Jurkat, Clone E6-1 (cell line): ENCODE measurements at regions not wholly inside any gene's neighbourhood (a gene's known extent, or its start where the extent isn't known, plus 50 kb on each side); places are given as distances from the start of the nearest gene placed in this dataset.
"Not testable (repeated sequence)": the region's sequence is repeated elsewhere in the genome, so short reads cannot be mapped to it uniquely, and the experiment has no call there.

Experiments
- DNase-seq: peaks from one replicate; pipeline ENCODE4 v3.0.0-alpha.2; 2011; ENCODE audit warnings: low read depth, low spot score
- H3K4me3 ChIP-seq: 2 replicates; pipeline ENCODE4 v1.5.1; 2011; ENCODE audit warnings: mild to moderate bottlenecking, low read length, control low read depth, moderate library complexity

DNA sequence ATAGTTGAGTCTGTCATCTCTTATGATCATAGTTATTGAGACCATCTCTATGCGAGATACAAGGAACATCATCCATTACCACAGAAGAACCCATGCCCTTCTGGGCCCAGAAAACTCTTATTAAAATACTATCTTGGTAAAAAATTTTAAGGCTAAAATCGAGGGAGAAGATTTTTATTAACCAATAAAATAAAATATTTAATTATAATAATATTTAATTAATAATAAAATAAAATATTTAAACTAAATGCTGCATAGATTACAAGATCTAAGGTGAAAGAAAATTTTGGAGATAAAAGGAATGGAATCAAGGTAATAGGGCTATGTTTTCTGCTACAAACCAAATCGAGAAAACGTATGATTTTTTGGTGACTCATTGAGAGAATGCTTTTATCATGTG lies 540.2 kb downstream of the KCNH5 start:
- H3K4me3 ChIP-seq = no peak overlapping the region
- DNase-seq = no peak

DNA sequence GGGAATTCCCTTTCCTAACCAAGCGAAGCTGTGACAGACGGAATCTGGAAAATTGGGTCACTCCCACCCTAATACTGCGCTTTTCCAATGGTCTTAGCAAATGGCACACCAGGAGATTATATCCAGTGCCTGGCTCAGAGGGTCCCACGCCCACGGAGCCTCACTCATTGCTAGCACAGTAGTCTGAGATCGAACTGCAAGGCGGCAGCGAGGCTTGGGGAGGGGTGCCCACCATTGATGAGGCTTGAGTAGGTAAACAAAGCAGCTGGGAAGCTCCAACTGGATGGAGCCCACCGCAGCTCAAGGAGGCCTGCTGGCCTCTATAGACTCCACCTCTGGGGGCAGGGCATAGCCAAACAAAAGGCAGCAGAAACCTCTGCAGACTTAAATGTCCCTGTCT lies 523.9 kb downstream of the KCNH5 start:
- not testable (repeated sequence) for DNase-seq, H3K4me3 ChIP-seq

DNA sequence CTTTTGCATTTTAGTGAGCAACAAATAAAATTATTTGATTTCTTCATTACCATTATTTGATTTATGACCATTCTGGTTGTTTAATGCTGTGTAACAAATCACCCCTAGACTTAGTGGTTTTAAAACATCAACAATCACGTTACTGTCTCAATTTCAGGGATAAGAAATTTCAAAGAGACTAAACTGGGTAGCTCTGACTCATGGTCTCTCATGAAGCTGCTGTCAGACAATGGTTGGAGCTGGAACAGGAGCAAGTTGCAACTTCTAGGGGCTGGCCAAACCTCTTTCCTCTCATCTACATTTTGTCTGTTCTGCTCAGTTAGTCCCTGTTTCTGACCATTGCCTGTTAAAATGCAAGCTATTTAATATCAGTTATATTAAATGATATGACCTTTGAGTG lies 517.0 kb downstream of the KCNH5 start:
- DNase-seq = no peak

DNA sequence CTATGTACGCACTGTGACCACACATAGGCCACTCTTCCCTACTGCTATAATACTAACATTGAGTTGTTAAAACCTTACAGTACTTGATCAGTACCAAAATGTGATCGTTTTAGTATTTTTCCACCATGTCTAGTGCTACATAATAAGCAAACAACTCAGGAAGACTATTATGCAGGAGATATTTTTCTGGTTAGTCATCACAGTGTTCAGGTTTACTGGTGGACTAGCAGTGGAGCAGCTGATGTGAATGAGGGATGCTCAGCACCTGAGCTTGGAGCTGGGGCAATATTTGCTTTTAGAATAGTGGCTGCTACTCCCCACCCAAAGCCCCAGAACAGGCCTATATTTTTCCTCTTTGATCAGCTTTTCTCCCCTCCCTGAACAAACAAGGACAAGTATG lies 513.1 kb downstream of the KCNH5 start:
- DNase-seq = no peak
- no peak overlapping the region for H3K4me3 ChIP-seq

More for the DNA sequence above, 517.0 kb downstream of the KCNH5 start:
- no peak overlapping the region for H3K4me3 ChIP-seq

DNA sequence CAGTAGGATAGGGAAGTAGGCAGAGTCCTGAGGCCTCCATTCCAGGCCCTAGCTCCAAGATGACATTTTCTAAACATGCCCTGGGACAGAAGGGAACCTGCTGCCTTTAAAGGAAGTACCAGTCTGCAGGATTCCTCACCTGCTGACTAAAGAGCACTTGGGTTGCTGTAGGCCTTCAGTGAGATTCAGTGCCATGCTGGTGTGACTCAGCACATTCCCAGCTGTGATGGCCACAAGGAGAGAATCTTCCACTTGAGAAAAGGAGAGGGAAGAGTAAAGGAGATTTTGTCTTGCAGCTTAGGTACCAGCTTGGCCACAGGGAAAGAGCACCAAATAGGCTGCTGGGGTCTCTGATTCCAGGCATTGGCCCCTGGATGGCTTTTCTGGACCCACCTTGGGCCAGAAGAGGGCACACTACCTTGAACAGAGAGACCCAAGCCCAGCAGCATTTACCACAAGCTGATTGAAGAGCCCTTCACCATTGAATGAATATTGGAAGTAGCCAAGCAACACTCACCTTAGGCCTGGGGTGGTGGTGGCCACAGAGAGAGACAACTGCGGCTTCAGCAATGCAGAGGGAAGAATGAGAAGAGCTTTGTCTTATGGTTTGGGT lies 498.3 kb downstream of the KCNH5 start:
- DNase-seq = no peak
- H3K4me3 ChIP-seq = no peak overlapping the region

DNA sequence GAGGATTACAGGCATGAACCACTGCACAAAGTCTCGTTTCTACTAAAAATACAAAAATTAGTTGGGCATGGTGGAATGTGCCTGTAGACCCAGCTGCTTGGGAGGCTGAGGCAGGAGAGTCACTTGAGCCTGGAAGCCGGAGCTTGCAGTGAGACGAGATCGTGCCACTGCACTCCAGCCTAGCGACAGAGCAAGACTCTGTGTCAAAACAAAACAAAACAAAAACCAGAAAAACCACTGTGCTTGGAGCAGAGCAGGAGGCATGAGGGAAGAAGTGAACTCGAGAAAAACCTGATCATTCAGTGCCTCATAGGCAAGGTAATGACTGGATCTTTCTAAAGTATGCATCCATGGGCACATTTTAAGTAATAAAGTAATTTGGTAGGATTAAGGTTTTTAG lies 487.8 kb downstream of the KCNH5 start:
- no peak overlapping the region for H3K4me3 ChIP-seq
- no peak for DNase-seq

DNA sequence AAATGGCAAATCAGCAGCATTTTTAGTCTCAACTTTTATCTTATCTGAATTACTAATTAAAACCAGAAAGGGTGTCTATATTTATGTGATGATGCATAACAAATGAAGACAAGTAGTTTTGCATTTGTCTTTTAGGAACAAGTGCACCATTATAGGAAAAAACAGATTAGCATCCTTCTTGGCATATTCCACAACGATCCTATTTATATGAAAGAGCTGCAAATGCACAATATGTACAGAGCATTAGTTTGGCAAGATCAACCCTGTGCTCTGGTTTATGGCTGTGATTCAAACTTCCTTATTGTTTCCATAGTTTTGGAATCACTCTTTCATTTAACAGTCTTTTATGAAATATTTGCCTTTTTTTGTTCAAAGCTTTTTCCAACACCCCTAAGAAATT lies 486.8 kb downstream of the KCNH5 start:
- no peak for DNase-seq
- no peak overlapping the region for H3K4me3 ChIP-seq

DNA sequence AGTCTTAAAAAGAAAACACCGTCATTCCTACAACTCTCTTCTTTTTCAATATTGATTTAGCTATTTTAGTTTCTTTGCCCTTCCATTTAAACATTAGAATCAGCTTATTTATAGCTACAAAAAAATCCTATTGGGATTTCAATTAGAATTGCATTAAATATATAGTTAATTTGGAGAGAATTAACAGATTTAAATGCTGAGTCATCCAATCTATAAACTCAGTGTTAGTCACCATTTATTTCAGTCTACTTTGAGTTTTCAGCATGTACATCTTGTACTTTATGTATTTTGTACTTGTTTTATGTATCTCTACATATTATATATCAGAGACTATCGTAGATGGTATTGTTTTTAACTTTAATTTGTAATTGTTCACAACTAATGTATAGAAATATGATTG lies 460.0 kb downstream of the KCNH5 start:
- no peak overlapping the region for H3K4me3 ChIP-seq
- no peak for DNase-seq

DNA sequence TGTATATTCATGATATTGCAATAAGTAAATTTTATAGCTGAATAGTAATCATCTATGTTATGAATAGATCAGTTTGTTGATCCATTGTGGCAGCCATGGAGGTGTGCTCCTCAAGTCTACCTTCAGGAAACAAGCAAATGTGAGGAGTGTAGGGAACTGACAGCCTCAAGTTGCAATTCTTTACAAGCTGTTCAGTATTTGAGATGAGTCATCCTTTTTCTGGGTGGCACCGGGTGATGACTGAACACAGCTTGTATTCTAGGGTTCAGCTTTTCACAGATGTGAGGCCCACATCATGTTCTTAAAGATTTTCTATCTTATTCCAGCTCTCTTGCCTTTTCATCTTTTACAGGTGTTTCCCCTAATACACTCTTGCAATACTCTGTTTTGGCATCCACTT lies 452.4 kb downstream of the KCNH5 start:
- DNase-seq = no peak
- H3K4me3 ChIP-seq = no peak overlapping the region

DNA sequence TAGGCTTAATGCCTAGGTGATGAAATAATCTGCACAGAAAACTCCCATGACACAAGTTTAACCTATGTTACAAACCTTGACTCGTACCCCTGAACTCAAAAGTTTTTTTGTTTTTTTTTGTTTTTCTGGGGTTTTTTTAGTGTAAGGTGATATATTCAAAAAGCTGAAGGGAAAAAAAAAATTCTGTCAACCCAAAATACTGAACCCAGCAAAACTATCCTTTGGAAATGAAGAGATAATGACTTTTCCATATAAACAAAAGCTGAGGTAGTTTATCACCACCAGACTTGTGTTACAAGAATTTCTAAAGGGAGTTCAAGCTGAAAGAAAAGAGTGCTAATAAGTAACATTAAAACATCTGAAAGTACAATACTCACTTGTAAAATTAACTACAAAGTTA lies 448.1 kb downstream of the KCNH5 start:
- H3K4me3 ChIP-seq = no peak overlapping the region

DNA sequence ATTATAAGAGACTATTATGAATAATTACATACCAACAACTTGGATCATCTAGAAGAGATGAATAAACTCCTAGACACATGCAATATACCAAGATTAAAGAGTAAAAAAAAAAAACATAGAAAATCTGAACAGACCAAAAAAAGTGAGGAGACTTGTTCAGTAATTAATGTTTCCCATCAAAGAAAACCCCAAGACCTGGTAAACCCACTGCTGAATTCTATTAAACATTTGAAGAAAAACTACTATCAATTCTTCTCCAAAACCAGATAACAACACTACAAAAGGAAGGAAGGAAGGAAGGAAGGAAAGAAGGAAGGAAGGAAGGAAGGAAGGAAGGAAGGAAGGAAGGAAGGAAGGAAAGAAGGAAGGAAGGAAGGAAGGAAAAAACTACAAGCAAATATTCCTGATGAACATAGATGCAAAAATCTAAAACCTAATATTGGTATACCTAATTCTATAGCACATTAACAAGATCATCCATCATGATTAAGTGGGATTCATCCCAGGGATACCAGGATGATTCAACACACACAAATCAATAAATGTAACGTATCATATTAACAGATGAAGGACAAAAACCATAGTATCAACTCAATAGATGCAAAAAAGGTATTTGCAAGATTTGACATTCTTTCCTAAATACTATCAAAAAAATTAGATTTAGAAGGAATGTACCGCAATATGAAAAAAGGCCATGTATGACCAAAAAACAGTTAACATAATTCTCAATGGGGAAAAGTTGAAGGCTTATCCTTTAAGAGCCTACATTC lies 445.5 kb downstream of the KCNH5 start:
- H3K4me3 ChIP-seq = no peak overlapping the region
- DNase-seq = no peak

More for the DNA sequence above, 448.1 kb downstream of the KCNH5 start:
- DNase-seq = no peak

DNA sequence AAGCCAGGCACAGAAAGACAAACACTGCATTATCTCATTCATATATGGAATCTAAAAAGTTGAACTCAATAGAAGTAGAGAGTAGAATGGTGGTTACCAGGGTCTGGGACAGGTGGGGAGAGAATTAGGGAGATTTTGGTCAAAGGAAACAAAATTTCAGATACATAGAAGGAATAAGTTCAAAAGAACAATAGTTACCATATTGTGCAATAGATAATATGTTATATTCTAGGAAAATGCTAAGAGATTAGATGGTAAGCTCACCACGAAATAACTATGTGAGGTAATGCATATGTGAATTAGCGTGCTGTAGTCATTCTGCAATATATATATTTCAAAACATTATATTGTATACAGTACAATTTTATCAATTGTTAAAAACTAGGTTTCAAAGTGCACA lies 442.5 kb downstream of the KCNH5 start:
- H3K4me3 ChIP-seq = no peak overlapping the region
- DNase-seq = no peak

DNA sequence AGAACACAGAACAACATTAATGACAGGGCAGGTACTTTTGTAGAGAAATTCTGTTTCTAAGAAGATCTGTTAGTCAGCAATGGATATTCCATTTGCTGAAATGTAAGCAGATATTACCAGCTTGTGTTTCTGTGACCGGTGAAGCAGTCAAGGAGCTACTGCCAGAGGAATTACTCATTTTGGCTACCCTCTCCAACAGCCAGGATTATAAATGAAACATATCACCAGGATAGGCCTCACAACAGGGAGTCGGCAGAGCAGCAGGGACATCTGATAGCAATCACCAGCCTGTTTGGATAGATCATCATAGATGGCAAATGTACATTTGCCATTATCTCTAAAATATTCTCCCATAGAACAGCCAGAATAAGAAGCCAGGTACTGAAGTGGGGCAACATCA lies 440.7 kb downstream of the KCNH5 start:
- no peak for DNase-seq

DNA sequence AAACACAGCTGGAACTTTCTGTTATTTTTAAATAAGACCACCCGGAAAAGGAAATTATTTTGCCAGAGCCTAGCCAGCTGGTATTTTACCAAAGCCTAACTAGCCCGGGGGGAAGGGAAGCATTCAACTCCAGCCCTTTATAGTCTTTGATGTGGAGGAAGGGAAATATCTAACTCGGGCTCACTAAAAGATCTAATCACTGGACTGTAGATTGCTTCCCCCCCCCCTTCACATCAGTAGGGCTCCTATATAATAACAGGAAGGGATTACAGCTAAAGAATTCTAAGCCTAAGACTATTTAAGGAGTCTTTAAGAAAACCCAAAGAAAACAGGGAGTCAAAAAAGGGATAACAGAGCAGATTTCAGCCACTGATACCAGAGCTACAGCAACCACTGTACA lies 431.1 kb downstream of the KCNH5 start:
- no peak for DNase-seq
- no peak overlapping the region for H3K4me3 ChIP-seq

More for the DNA sequence above, 440.7 kb downstream of the KCNH5 start:
- no peak overlapping the region for H3K4me3 ChIP-seq

DNA sequence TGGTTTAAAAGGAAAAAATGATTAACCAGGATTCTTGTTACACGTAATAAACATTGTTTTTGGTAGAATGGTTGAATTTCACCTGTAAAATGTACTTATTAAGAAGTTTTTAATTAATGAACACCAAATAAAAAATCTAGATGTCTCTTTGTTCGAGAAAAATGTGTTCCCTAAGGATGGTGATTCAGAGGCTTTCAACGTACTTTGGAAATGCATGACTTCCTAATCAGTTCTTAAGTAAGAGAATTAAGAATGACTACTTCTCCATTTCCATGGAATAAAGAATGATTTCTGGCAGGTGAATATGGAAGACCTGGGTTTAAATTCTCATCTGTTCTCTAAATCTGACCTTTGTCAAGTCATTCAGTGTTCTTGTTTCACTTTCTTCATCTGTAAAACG lies 428.6 kb downstream of the KCNH5 start:
- no peak overlapping the region for H3K4me3 ChIP-seq

DNA sequence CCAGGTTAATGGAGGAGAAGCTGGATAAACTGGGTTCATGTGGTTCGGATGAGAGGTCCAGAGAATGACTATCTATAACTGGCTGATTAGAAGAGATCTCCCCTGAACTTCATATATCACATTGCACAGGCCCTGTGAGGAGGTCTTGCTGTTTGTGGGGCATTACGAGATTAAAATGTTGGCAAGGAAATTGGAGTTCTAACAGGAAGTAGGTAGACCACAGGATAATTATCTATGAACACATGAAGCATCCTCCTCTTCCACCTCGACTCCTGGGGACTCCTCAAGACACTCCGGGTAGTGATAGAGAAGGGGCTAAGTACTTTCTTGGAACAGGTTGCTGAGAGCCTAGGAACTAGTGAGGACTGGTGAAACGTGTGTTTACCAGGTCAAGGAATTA lies 418.8 kb downstream of the KCNH5 start:
- DNase-seq = no peak
- H3K4me3 ChIP-seq = no peak overlapping the region

More for the DNA sequence above, 428.6 kb downstream of the KCNH5 start:
- no peak for DNase-seq

DNA sequence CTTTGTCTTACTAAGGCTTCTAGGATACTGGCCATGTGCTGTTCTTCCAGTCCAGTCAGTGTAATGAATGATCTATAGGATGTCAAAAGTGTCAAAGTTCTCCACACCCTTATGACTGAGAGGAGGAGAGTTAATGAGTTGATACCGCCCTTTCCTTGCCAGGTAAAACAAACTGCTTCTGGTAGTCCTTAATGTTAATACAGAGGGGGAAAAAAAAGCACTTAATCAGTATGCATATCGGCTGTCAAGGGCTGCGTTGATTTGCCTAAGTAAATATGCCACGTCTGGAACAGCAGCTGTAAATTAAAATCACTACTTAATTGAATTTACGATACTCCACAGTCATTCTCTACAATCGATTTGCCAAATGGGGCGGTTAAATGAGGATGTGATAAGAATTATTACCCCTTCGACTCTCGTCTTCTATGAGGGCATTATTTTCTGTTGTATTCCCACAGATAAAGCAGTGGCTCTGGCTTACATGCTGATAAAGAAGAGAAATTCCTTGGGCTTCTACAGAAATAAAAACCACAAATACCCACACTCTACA lies 416.0 kb downstream of the KCNH5 start:
- no peak for DNase-seq
- H3K4me3 ChIP-seq = no peak overlapping the region

DNA sequence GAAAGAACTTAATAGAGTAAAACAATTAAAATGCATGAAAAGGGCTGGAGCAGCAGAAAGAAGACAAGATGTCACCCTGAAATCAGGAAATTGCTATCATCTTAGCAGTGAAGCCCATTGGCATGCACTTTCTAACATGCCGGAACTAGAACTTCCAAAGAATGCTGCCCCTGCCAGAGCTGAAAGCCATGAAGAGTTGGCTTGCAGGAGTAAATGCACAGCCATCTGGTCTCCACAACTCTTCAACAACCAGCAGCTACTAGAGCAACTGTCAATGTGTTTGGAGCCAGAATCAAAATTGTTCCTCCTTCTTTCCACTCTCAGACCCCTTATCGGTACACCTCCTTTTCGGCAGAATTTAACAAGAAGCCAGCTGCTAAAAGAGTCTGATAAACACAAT lies 414.1 kb downstream of the KCNH5 start:
- H3K4me3 ChIP-seq = no peak overlapping the region
- no peak for DNase-seq

DNA sequence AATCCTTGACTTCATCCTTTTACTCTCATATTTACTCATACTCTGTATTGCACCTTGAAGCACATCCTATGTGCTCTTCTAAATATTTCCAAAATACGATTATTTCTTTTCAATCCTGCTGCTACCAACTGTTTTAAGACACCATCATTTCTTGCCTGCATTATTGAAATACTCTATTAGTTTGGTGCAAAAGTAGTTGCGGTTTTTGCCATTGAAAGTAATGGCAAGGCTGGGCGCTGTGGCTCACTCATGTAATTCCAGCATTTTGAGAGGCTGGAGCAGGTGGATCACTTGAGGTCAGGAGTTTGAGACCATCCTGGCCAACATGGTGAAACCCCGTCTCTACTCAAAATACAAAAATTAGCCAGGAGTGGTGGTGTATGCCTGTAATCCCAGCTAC lies 412.5 kb downstream of the KCNH5 start:
- no peak overlapping the region for H3K4me3 ChIP-seq
- DNase-seq = no peak

DNA sequence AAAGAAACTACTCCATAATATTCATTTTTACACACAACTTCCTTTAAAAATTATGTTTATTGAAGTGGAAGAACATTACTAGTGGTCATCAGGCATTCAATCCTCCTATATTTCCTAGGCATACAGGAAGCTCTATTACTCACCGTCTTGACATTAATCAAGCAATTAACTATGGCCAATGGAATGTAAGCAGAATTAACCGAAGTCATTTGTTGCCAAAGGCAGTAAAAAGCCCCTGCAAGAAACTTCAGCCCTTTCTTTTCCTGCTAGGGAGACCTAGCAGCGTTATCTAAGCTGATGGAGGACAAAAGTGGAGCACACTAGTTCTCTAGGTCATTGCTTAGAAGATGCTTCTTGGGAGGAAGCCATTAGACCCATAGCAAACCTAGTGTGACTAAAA lies 399.6 kb downstream of the KCNH5 start:
- DNase-seq = no peak
- H3K4me3 ChIP-seq = no peak overlapping the region
